Sigmoid colon (tissue), 6 donors: ENCODE measurements at regions not wholly inside any gene's neighbourhood (a gene's known extent, or its start where the extent isn't known, plus 50 kb on each side); places are given as distances from the start of the nearest gene placed in this dataset.

Experiments
- DNase-seq: peaks from one replicate; pipeline ENCODE4 v3.0.0-alpha.2; 2019
- H3K27ac ChIP-seq, 4 donors: fragments of 200-600 bp; sonication (generic); one replicate each; pipeline ENCODE4 v1.5.1; 2016 to 2019; ENCODE audit warnings: mild to moderate bottlenecking in 1 of 4
- H3K27me3 ChIP-seq, 3 donors: fragments of 200-600 bp; sonication (generic); one replicate each; pipeline ENCODE4 v1.5.1; 2019; ENCODE audit warnings: mild to moderate bottlenecking in 1 of 3
- H3K36me3 ChIP-seq, 4 donors: fragments of 200-600 bp; sonication (generic); one replicate each; pipeline ENCODE4 v1.5.1; 2016 to 2019
- H3K4me1 ChIP-seq, 4 donors: fragments of 200-600 bp; sonication (generic); one replicate each; pipeline ENCODE4 v1.5.1; 2017 to 2019
- H3K4me3 ChIP-seq, 4 donors: fragments of 200-600 bp; sonication (generic); one replicate each; pipeline ENCODE4 v1.5.1; 2017 to 2019; ENCODE audit warnings: mild to moderate bottlenecking in 2 of 4, moderate library complexity in 1 of 4
- H3K9me3 ChIP-seq, 4 donors: fragments of 200-600 bp in 3 of 4; sonication (generic) in 3 of 4; one replicate each; pipeline versions ENCODE4 v1.5.1 to v1.6.1; 2013 to 2019
- EP300 ChIP-seq, 4 donors: sonication (generic); formaldehyde crosslinking; IDR thresholded peaks; one replicate each; pipeline ENCODE4 v1.6.1; 2017; ENCODE audit warnings: antibody characterized with exemption in 4 of 4
- POLR2A ChIP-seq, 2 donors: fragments of 450-650 bp; IDR thresholded peaks; one replicate each; pipeline ENCODE4 v1.6.1; 2016; ENCODE audit warnings: antibody characterized with exemption in 2 of 2, mild to moderate bottlenecking in 2 of 2, moderate library complexity in 2 of 2
- POLR2AphosphoS5 ChIP-seq, 4 donors: sonication (generic); formaldehyde crosslinking; IDR thresholded peaks; one replicate each; pipeline ENCODE4 v1.6.1; 2017; ENCODE audit warnings: antibody characterized with exemption in 4 of 4
- WGBS, 2 donors: extraction: QIAGEN DNeasy Blood & Tissue Kit; methylation state at CpG; one replicate each; pipeline ENCODE4 v1.1.7; 2013; 5-methylcytosine and 5-hydroxymethylcytosine counted together
- intact Hi-C: fragments of 100-400 bp; cut with DNase I; formaldehyde crosslinking; loops from one replicate; pipeline ENCODE4 v1.15.1; 2023
- TF ChIP-seq, protein P1 (sequence below), 4 experiments: fragments of 450-650 bp in 3 of 4; fragments of 200-600 bp in 1 of 4; IDR thresholded peaks; one replicate each; pipeline ENCODE4 v1.5.1; 2016 to 2019; ENCODE audit warnings: antibody characterized with exemption in 4 of 4, mild to moderate bottlenecking in 3 of 4, moderate library complexity in 2 of 4
- donor health status: healthy with polysubstance abuse.
- donor health status: healthy.

- intact Hi-C loops = no loop called here
- Histone ChIP-seq H3K36me3 (no peaks in the 10 kb centered on the region), H3K27me3 (no peaks in the 10 kb centered on the region)
Observed at GRCh38 chr5:164336276-164336675, 830.9 kb downstream of the MAT2B start.

GRCh38 chr5:164336906-164337305 is 831.5 kb downstream of the MAT2B start:
- H3K36me3 ChIP-seq = no peaks in the 10 kb centered on the region
- no peak overlapping the region for H3K27ac ChIP-seq
- H3K4me3 ChIP-seq = no peak overlapping the region
- H3K27me3 ChIP-seq = no peaks in the 10 kb centered on the region
- TF ChIP-seq EP300 (IDR thresholded peaks at IDR 0.05) (no peak), POLR2A (IDR thresholded peaks at IDR 0.05) (no peak)
- TF ChIP-seq, protein P1, sequence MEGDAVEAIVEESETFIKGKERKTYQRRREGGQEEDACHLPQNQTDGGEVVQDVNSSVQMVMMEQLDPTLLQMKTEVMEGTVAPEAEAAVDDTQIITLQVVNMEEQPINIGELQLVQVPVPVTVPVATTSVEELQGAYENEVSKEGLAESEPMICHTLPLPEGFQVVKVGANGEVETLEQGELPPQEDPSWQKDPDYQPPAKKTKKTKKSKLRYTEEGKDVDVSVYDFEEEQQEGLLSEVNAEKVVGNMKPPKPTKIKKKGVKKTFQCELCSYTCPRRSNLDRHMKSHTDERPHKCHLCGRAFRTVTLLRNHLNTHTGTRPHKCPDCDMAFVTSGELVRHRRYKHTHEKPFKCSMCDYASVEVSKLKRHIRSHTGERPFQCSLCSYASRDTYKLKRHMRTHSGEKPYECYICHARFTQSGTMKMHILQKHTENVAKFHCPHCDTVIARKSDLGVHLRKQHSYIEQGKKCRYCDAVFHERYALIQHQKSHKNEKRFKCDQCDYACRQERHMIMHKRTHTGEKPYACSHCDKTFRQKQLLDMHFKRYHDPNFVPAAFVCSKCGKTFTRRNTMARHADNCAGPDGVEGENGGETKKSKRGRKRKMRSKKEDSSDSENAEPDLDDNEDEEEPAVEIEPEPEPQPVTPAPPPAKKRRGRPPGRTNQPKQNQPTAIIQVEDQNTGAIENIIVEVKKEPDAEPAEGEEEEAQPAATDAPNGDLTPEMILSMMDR (IDR thresholded peaks at IDR 0.05) = no peak
- intact Hi-C loops = no loop called here
- H3K9me3 ChIP-seq = no peaks in the 10 kb centered on the region
- no peak for DNase-seq
- WGBS, 2 donors = 81 to 85% methylated on average over 2 of the region's 2 CpGs
- H3K4me1 ChIP-seq = peaks cover 0 to 11% (median 3%) of the 10 kb centered on the region in 4 donors

More at GRCh38 chr5:164336276-164336675, 830.9 kb downstream of the MAT2B start:
- Histone ChIP-seq H3K4me3 (no peak overlapping the region), H3K9me3 (no peaks in the 10 kb centered on the region), H3K4me1 (peaks cover 0 to 11% (median 3%) of the 10 kb centered on the region in 4 donors), H3K27ac (no peak overlapping the region)
- WGBS, 2 donors = 63 to 80% methylated on average over 1 of the region's 1 CpG
- TF ChIP-seq EP300 (IDR thresholded peaks at IDR 0.05) = no peak
- TF ChIP-seq, protein P1 (IDR thresholded peaks at IDR 0.05) = no peak
- TF ChIP-seq POLR2AphosphoS5 (IDR thresholded peaks at IDR 0.05) = no peak
- TF ChIP-seq POLR2A (IDR thresholded peaks at IDR 0.05) = no peak
- DNase-seq = no peak

DNA sequence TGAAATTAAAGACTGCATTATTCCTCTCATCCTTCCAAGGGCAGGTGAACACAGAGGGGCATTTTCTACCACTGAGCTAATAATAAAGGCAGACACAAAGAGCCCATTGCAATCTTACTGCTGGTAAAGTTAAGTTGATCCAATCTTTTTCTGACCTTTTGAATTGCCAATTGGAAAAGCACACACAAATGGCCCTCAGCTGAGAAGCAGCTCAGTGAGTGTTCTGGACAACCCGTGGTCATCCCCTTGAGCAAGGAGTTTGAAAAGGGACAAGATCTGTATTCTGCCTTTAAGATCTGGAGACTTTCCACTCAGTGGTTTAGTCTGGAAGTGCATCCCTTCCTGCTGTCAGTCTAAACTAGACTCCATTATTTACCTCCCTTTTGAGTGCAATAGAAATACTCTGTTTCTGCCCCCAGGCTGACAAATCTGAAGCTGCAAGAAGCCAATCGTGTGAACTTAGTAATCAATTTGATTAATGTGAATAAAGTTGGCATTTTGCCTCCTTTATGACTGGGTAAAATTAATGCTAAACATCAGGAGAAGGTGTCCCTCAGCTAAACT is 835.7 kb downstream of the MAT2B start:
- 49 to 63% methylated on average over 2 of the region's 2 CpGs for WGBS, 2 donors
- no peak overlapping the region for H3K27ac ChIP-seq
- intact Hi-C loops = no loop called here
- DNase-seq = no peak
- TF ChIP-seq POLR2A (IDR thresholded peaks at IDR 0.05) (no peak), POLR2AphosphoS5 (IDR thresholded peaks at IDR 0.05) (no peak), EP300 (IDR thresholded peaks at IDR 0.05) (no peak)
- TF ChIP-seq, protein P1 (IDR thresholded peaks at IDR 0.05) = no peak
- no peaks in the 10 kb centered on the region for H3K36me3 ChIP-seq
- no peak overlapping the region for H3K4me3 ChIP-seq
- peaks cover 0 to 16% (median 1%) of the 10 kb centered on the region in 4 donors for H3K4me1 ChIP-seq
- H3K27me3 ChIP-seq = no peaks in the 10 kb centered on the region
- no peaks in the 10 kb centered on the region for H3K9me3 ChIP-seq

GRCh38 chr5:164345173-164345849 is 839.9 kb downstream of the MAT2B start:
- intact Hi-C loops = no loop called here
- Histone ChIP-seq H3K4me1 (peaks cover 0 to 15% (median 0%) of the 10 kb centered on the region in 4 donors), H3K4me3 (no peak overlapping the region), H3K36me3 (no peaks in the 10 kb centered on the region), H3K9me3 (no peaks in the 10 kb centered on the region), H3K27me3 (no peaks in the 10 kb centered on the region), H3K27ac (no peak overlapping the region)
- WGBS, 2 donors = 47 to 62% methylated on average over 4 of the region's 4 CpGs
- TF ChIP-seq, protein P1 (IDR thresholded peaks at IDR 0.05) = no peak
- no peak for TF ChIP-seq POLR2A (IDR thresholded peaks at IDR 0.05)
- no peak for TF ChIP-seq EP300 (IDR thresholded peaks at IDR 0.05)
- no peak for TF ChIP-seq POLR2AphosphoS5 (IDR thresholded peaks at IDR 0.05)
- no peak for DNase-seq
